SK-N-SH (cell line): ENCODE measurements at regions not wholly inside any gene's neighbourhood (a gene's known extent, or its start where the extent isn't known, plus 50 kb on each side); places are given as distances from the start of the nearest gene placed in this dataset.

Experiments used
- CTCF ChIA-PET: fragments of 300-600, 350-600 bp; formaldehyde crosslinking; extraction: SDS; loops from one replicate; lab custom pipeline; 2021; lab: Yijun Ruan, JAX
- POLR2A ChIA-PET: fragments of 350-600 bp; sonication (Branson Sonifier 250); formaldehyde crosslinking; extraction: SDS; loops from one replicate; lab custom pipeline; 2020; ENCODE audit warnings: antibody characterized with exemption, inconsistent platforms; lab: Yijun Ruan, JAX
- DNase-seq: peaks from one replicate; pipeline ENCODE4 v3.0.0; 2012
- H2AFZ ChIP-seq: fragments of 200-600 bp; sonication (generic); 2 replicates; pipeline ENCODE4 v1.8.1; 2016; ENCODE audit warnings: antibody characterized with exemption, mild to moderate bottlenecking, low read depth
- H3F3A ChIP-seq: fragments of 200-600 bp; sonication (generic); replicated peaks from 2 replicates; pipeline ENCODE3; 2016; ENCODE audit warnings: antibody characterized with exemption, mild to moderate bottlenecking; ENCODE audit not compliant: insufficient read depth
- H3K27ac ChIP-seq, 2 experiments: fragments of 200-500 bp in 1 of 2; fragments of 200-600 bp in 1 of 2; sonication (Bioruptor generic) in 1 of 2; sonication (generic), shearing (Covaris generic) in 1 of 2; 2 replicates each; pipeline versions ENCODE4 v1.5.1 to v1.6.1; 2014 to 2016; ENCODE audit warnings: low read depth in 2 of 2, inconsistent platforms in 1 of 2, low read length in 1 of 2, mild to moderate bottlenecking in 1 of 2, mixed read lengths in 1 of 2
- H3K27me3 ChIP-seq: fragments of 200-600 bp; sonication (generic), shearing (Covaris generic); 2 replicates; pipeline ENCODE4 v1.6.1; 2016; ENCODE audit warnings: mixed run types; ENCODE audit not compliant: insufficient read depth
- H3K36me3 ChIP-seq, 2 experiments: fragments of 200-500 bp in 1 of 2; fragments of 200-600 bp in 1 of 2; sonication (Bioruptor generic) in 1 of 2; sonication (generic) in 1 of 2; replicated peaks in 1 of 2; 2 replicates each; pipeline versions ENCODE3 to v1.5.1; 2014 to 2016; ENCODE audit warnings: low read length in 1 of 2, mild to moderate bottlenecking in 1 of 2; ENCODE audit not compliant: insufficient read depth in 2 of 2, control insufficient read depth in 1 of 2
- H3K4me1 ChIP-seq, 2 experiments: fragments of 200-500 bp in 1 of 2; fragments of 200-600 bp in 1 of 2; sonication (Bioruptor generic) in 1 of 2; sonication (generic), shearing (Covaris generic) in 1 of 2; 2 replicates each; pipeline versions ENCODE4 v1.5.1 to v1.6.1; 2014 to 2016; ENCODE audit warnings: low read depth in 1 of 2, low read length in 1 of 2, mixed run types in 1 of 2; ENCODE audit not compliant: insufficient read depth in 2 of 2, control insufficient read depth in 1 of 2
- H3K4me2 ChIP-seq: fragments of 200-600 bp; sonication (generic), shearing (Covaris generic); 2 replicates; pipeline ENCODE4 v1.6.1; 2017; ENCODE audit warnings: mixed run types
- H3K4me3 ChIP-seq, 2 experiments: fragments of 200-500 bp in 1 of 2; fragments of 200-600 bp in 1 of 2; sonication (Bioruptor generic) in 1 of 2; sonication (generic), shearing (Covaris generic) in 1 of 2; 2 replicates each; pipeline versions ENCODE4 v1.5.1 to v1.8.1; 2014 to 2016; ENCODE audit warnings: low read depth in 2 of 2, inconsistent platforms in 1 of 2, low read length in 1 of 2, mild to moderate bottlenecking in 1 of 2, mixed read lengths in 1 of 2, moderate library complexity in 1 of 2
- H3K79me2 ChIP-seq: fragments of 200-600 bp; sonication (generic); 2 replicates; pipeline ENCODE4 v1.8.1; 2017; ENCODE audit warnings: mild to moderate bottlenecking; ENCODE audit not compliant: insufficient read depth
- H3K9ac ChIP-seq: fragments of 200-600 bp; sonication (generic); 2 replicates; pipeline ENCODE4 v1.6.1; 2017; ENCODE audit warnings: mixed run types
- H3K9me2 ChIP-seq: fragments of 200-600 bp; sonication (generic); 2 replicates; pipeline ENCODE4 v1.6.1; 2017; ENCODE audit warnings: mixed run types
- H3K9me3 ChIP-seq: fragments of 200-600 bp; sonication (generic); 2 replicates; pipeline ENCODE4 v1.6.1; 2017; ENCODE audit warnings: mixed run types, mild to moderate bottlenecking, moderate library complexity
- H4K20me1 ChIP-seq: fragments of 200-600 bp; sonication (generic); 2 replicates; pipeline ENCODE4 v1.6.1; 2017; ENCODE audit warnings: mild to moderate bottlenecking, mixed run types; ENCODE audit not compliant: insufficient read depth
- CHD2 ChIP-seq: fragments of 150-350 bp; IDR thresholded peaks from 2 replicates; pipeline ENCODE4 v1.6.1; 2018; ENCODE audit warnings: low read length; ENCODE audit not compliant: partially characterized antibody
- ELF1 ChIP-seq: IDR thresholded peaks from 2 replicates; pipeline ENCODE4 v1.4.0; 2012
- EP300 ChIP-seq, 2 experiments: IDR thresholded peaks; 2 replicates each; pipeline versions ENCODE4 v1.4.0 to v1.6.1; 2012; ENCODE audit warnings: borderline replicate concordance in 1 of 2, low read depth in 1 of 2, low read length in 1 of 2
- EZH2phosphoT487 ChIP-seq: fragments of 200-600 bp; sonication (generic); IDR thresholded peaks from 2 replicates; pipeline ENCODE4 v1.6.1; 2017; ENCODE audit warnings: low read depth, mixed run types, mild to moderate bottlenecking, antibody characterized with exemption, moderate library complexity, borderline replicate concordance
- FOXM1 ChIP-seq: IDR thresholded peaks from 2 replicates; pipeline ENCODE4 v1.4.0; 2012; ENCODE audit warnings: low read depth, mild to moderate bottlenecking
- GATA2 ChIP-seq: sonication (generic); formaldehyde crosslinking; IDR thresholded peaks from 2 replicates; pipeline ENCODE4 v1.5.0; 2020; ENCODE audit warnings: mild to moderate bottlenecking, missing genetic modification reagents
- JUND ChIP-seq: IDR thresholded peaks from 2 replicates; pipeline ENCODE4 v1.4.0; 2012
- MEF2A ChIP-seq: IDR thresholded peaks from 2 replicates; pipeline ENCODE4 v1.4.0; 2012; ENCODE audit warnings: low read depth, borderline replicate concordance
- MXI1 ChIP-seq: IDR thresholded peaks from 2 replicates; pipeline ENCODE4 v1.6.1; 2012; ENCODE audit warnings: mild to moderate bottlenecking, low read depth, low read length, improper control_type of control experiment
- NFIC ChIP-seq: IDR thresholded peaks from 2 replicates; pipeline ENCODE4 v1.4.0; 2012; ENCODE audit warnings: borderline replicate concordance
- NRF1 ChIP-seq: IDR thresholded peaks from 2 replicates; pipeline ENCODE4 v1.6.1; 2012; ENCODE audit warnings: low read depth, mild to moderate bottlenecking, low read length
- RFX5 ChIP-seq: IDR thresholded peaks from 2 replicates; pipeline ENCODE4 v1.6.1; 2012; ENCODE audit warnings: mild to moderate bottlenecking, improper control_type of control experiment, low read length
- RXRA ChIP-seq: IDR thresholded peaks from 2 replicates; pipeline ENCODE4 v1.4.0; 2012; ENCODE audit warnings: low read depth, mild to moderate bottlenecking, borderline replicate concordance
- SMC3 ChIP-seq: IDR thresholded peaks from 2 replicates; pipeline ENCODE4 v1.6.1; 2012; ENCODE audit warnings: low read depth, low read length, improper control_type of control experiment
- TAF1 ChIP-seq: IDR thresholded peaks from 2 replicates; pipeline ENCODE4 v1.6.1; 2012; ENCODE audit warnings: low read depth, mild to moderate bottlenecking, low read length, moderate library complexity, borderline replicate concordance
- YY1 ChIP-seq: IDR thresholded peaks from 2 replicates; pipeline ENCODE4 v1.4.0; 2012; ENCODE audit warnings: low read depth, mild to moderate bottlenecking
- WGBS: methylation state at CpG from one replicate; pipeline ENCODE4 v1.1.6; 2017; ENCODE audit warnings: low lambda C conversion rate; 5-methylcytosine and 5-hydroxymethylcytosine counted together
- TF ChIP-seq, protein P1 (sequence below): IDR thresholded peaks from 2 replicates; pipeline ENCODE4 v1.4.0; 2012; ENCODE audit warnings: low read depth, borderline replicate concordance

DNA sequence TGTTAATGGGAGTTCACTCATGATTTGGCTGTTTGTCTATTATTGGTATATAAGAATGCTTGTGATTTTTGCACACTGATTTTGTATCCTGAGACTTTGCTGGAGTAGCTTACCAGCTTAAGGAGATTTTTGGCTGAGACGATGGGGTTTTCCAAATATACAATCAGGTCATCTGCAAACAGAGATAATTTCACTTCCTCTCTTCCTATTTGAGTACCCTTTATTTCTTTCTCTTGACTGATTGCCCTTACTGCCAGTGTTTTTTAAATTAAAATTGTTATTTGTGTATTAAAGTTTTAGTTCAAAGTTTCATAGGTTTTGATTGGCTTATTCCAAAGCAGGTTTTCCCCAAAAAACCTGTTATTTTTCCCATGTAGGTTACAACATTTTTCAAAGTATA is 390.5 kb upstream of the RBMS3 start (continued):
- TF ChIP-seq NFIC (no peak), RXRA (no peak)

DNA sequence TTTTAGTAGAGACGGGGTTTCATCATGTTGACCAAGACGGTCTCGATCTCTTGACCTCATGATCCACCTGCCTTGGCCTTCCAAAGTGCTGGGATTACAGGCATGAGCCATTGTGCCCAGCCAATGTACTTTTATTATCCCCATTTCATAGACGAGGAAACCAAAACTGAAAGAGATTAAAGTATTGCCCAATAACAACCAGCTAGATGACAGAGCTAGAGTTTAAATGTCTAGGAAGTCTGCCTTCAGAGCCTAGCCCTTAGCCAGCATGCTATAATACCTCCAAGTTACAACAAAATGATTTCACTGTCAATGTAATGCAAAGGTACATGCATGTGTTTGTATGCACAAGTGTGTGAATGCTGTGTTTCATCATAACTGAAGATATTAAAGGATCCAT is 389.4 kb upstream of the RBMS3 start:
- TF ChIP-seq SMC3 (no peak), GATA2 (no peak), MEF2A (no peak), MXI1 (no peak), TAF1 (no peak), ELF1 (no peak), JUND (no peak), EP300 (IDR thresholded peaks at IDR 0.05; ENCODE audit: borderline replicate concordance in 1 of 2, low read depth in 1 of 2, low read length in 1 of 2) (no peak), FOXM1 (no peak), NFIC (no peak), RFX5 (no peak)
- TF ChIP-seq, protein P1, sequence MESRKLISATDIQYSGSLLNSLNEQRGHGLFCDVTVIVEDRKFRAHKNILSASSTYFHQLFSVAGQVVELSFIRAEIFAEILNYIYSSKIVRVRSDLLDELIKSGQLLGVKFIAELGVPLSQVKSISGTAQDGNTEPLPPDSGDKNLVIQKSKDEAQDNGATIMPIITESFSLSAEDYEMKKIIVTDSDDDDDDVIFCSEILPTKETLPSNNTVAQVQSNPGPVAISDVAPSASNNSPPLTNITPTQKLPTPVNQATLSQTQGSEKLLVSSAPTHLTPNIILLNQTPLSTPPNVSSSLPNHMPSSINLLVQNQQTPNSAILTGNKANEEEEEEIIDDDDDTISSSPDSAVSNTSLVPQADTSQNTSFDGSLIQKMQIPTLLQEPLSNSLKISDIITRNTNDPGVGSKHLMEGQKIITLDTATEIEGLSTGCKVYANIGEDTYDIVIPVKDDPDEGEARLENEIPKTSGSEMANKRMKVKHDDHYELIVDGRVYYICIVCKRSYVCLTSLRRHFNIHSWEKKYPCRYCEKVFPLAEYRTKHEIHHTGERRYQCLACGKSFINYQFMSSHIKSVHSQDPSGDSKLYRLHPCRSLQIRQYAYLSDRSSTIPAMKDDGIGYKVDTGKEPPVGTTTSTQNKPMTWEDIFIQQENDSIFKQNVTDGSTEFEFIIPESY, result no peak
- no peaks in the 10 kb centered on the region for H3K9me2 ChIP-seq
- WGBS, result 76% methylated on average over 4 of the region's 4 CpGs
- no peaks in the 10 kb centered on the region for H3K27me3 ChIP-seq
- no peak overlapping the region for H3K4me2 ChIP-seq
- POLR2A ChIA-PET, result no interaction called here
- no peak overlapping the region for H2AFZ ChIP-seq
- H3K9me3 ChIP-seq, result no peaks in the 10 kb centered on the region
- no peaks in the 10 kb centered on the region for H3K36me3 ChIP-seq
- CTCF ChIA-PET, result no interaction called here
- H3K4me3 ChIP-seq, result no peak overlapping the region
- H3K4me1 ChIP-seq, result no peaks in the 10 kb centered on the region
- no peak overlapping the region for H3K27ac ChIP-seq
- no peaks in the 10 kb centered on the region for H3F3A ChIP-seq
- no peaks in the 10 kb centered on the region for H3K79me2 ChIP-seq
- no peaks in the 10 kb centered on the region for H4K20me1 ChIP-seq
- no peak for DNase-seq
- no peak overlapping the region for H3K9ac ChIP-seq

DNA sequence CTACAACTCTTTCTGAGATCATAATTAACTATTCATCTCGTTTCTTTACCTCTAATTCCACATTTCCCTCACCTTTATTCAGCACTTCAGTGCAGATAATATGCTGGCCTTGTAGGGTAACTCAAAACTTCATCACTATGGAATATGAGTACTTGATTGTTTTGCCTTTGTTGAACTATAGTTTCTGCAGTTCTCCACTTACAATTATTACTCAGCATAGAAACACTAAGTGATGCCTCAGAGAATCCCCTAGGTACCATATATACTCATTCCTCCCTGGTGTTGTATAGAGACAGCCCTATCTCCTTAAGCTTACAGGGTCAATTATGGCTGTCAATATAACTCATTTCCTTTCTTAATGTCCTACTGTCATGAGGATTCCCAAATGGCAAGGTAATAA is 380.6 kb upstream of the RBMS3 start:
- Histone ChIP-seq H3K9ac (no peak overlapping the region), H3K27me3 (no peaks in the 10 kb centered on the region), H3F3A (no peaks in the 10 kb centered on the region), H3K9me3 (no peaks in the 10 kb centered on the region), H3K36me3 (no peaks in the 10 kb centered on the region), H3K27ac (no peak overlapping the region), H2AFZ (no peak overlapping the region), H3K9me2 (no peaks in the 10 kb centered on the region), H3K79me2 (no peaks in the 10 kb centered on the region), H3K4me3 (no peak overlapping the region), H4K20me1 (no peaks in the 10 kb centered on the region), H3K4me1 (no peaks in the 10 kb centered on the region), H3K4me2 (no peak overlapping the region)
- CTCF ChIA-PET, result interaction anchor here (1.9 kb wide), 1 partner anchor 15 kb away, joined by 11 read pairs; no protein-coding TSS in a partner anchor
- POLR2A ChIA-PET, result no interaction called here
- WGBS, result 8% methylated on average over 1 of the region's 1 CpG
- no peak for TF ChIP-seq EP300 (IDR thresholded peaks at IDR 0.05; ENCODE audit: borderline replicate concordance in 1 of 2, low read depth in 1 of 2, low read length in 1 of 2)
- TF ChIP-seq NRF1, result no peak
- no peak for TF ChIP-seq EZH2phosphoT487
- TF ChIP-seq MXI1, result no peak
- TF ChIP-seq SMC3, result no peak
- TF ChIP-seq YY1, result no peak
- TF ChIP-seq TAF1, result no peak
- no peak for TF ChIP-seq GATA2
- no peak for TF ChIP-seq CHD2
- no peak for DNase-seq
